ENCODE measurements at regions not wholly inside any gene's neighbourhood (a gene's known extent, or its start where the extent isn't known, plus 50 kb on each side); places are given as distances from the start of the nearest gene placed in this dataset.
"Not testable (repeated sequence)": the region's sequence is repeated elsewhere in the genome, so short reads cannot be mapped to it uniquely, and the experiment has no call there.

DNA sequence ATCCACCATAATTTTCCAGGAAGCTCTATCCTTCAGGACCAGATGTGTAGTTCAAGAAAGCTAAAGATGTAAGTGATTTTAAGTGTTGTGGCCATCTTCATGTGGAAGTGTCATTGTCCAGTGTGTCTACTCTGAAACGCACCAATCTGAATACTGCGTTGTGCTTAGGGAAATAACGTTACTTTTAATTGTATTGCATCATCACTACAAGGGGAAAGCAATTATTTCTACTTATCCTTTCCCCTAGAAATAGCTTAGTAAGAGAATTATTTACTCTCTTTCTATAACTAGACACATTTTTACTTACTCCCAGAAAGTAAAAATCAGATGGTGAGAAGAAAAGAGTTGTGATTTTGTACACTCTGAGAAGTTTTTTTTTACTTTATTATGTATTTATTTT lies 102.4 kb upstream of the DLGAP1 start:
- FAIRE-seq: no peak
- no peak for DNase-seq (ENCODE audit: insufficient read length, low spot score)

DNA sequence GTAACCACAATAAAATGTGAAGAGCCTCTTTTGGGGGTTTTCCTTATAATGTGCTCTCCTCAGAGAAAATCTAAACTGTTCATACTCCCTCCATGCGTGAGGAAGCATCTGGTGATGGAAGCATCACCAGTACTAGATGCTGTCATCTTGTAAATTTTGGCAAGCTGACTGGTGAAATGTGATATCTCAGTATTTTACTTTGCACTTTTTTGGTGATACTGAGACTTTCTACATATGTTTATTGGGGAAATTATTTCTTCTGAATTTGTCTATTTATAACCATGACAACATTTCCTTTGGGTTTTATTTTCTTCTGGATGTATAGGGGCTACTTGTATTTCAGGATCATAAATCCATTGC lies 95.9 kb upstream of the DLGAP1 start:
- FAIRE-seq (no peak), DNase-seq (ENCODE audit: insufficient read length, low spot score) (no peak)

DNA sequence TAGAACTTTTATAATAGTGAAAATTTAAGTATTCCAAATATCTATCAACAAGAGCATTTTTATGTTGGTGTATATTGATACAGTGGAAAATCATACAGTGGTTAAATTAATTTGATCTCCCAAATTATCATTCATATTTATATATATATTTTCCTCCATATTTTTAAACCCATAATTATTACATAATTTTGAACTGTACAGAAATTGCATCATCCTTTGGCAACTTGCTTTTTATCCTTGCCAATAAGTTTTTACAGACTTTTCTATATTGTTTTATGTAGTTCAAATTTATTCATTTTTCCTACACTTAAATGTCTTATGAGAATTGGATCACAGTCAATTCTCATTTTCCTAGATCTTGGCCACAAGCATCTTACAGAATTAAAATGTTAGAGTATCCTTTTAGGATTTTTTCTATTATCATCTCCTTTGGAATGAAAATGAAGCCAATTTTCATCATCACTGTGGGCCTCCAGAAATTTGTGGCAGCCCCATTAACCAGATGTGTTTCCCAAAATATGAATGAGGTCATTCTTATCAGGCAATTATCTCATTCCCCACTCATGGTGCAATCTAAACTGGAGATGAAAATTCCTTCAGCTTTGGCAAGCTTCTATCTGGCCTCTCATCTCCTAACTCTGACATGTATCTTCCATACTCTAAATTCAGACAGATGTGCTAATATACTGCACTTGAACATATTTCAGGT lies 94.2 kb upstream of the DLGAP1 start:
- FAIRE-seq (no peak), DNase-seq (ENCODE audit: insufficient read length, low spot score) (no peak)

DNA sequence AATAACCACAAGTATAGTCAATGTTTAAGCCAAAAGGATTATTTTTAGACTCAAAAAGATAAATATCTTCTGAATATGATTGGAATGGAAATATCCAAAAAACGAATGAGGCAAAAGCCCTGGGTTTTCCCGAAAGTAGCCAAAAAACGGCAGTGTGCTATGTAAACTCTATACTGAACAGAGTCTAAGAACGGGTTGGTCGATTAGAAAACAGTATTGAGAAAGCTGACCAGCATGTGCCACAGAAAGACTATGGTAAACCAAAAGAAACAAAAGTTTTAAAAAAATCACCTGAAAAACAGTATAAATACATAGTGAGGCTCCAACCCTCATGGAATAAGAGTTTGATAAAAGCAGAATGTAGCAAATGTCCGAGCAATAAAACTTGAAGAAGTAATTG lies 92.0 kb upstream of the DLGAP1 start:
- FAIRE-seq (no peak), DNase-seq (ENCODE audit: insufficient read length, low spot score) (no peak)

DNA sequence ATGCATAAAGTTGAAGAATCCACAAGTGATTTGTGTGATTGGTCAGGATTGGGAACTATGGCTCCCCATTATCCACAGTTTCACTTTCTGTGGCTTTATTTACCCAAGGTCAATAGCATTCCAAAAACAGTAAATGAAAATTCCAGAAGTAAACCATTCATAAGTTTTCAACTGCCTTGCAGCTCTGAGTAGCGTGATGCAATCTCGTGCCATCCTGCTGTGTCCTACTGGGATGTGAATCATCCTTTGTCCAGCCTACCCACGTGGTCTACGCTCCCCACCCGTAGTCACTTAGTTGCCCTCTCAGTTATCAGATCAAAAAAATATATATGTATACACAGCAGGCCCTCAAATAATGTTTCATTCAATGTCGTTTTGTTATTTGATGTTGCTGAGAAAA lies 89.0 kb upstream of the DLGAP1 start:
- DNase-seq (ENCODE audit: insufficient read length, low spot score) (no peak), FAIRE-seq (no peak)

DNA sequence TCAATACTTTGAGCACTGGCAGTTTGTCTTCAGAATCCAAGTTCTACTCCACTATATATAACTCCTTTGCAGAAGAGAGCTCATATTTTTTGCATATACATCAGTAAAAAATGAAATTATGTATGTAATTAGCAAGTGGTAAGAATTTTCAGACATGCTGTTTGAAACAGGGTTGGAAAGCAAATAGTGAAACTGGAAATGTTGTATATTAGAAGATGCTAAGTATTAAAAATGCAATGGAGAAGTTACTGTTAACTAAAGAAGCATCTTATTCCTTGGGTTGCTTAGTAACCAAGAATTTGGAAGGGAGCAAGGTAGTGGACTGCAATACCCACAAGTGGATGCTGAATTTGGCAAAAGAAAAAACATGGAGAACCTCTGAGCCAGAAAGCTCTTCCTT lies 88.6 kb upstream of the DLGAP1 start:
- DNase-seq (ENCODE audit: insufficient read length, low spot score) (no peak), FAIRE-seq (no peak)

DNA sequence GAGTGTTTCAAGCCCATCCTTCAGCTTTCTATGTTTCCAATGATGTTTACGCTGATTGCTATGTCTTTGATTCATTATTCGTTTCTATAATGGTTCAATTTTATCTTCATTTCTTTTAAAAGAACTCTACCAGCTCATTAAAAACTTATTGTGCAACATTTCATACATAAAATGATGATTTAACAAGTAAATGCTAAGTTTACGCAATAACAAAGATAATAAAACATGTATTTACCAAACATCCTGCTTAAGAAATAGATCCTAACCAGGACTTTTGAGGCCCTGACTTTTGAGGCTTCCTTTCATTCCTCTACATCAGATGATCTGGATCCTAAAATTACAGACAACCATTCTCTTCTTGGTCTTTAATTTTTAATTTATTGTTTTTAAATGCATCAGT lies 86.5 kb upstream of the DLGAP1 start:
- FAIRE-seq: no peak
- no peak for DNase-seq (ENCODE audit: insufficient read length, low spot score)

DNA sequence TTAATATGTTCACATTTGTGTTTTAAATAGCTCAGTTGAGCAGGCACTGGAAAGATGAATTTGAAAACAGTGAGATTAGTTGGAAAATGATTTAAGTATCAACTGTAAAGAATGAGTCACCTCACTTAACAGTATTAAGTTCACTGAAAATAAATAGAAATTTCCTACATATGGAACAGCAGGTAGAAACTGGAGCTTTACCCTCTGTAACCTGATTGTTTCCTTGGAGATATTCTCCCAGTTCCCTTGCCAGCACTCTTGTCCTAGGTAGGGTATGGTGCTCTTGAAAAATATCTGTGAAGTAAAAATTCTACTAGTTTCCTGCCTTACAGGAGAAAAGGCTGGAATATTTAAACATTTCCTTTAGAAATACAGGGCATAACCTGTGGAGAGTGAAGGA lies 81.3 kb upstream of the DLGAP1 start:
- no peak for FAIRE-seq
- DNase-seq (ENCODE audit: insufficient read length, low spot score): no peak

DNA sequence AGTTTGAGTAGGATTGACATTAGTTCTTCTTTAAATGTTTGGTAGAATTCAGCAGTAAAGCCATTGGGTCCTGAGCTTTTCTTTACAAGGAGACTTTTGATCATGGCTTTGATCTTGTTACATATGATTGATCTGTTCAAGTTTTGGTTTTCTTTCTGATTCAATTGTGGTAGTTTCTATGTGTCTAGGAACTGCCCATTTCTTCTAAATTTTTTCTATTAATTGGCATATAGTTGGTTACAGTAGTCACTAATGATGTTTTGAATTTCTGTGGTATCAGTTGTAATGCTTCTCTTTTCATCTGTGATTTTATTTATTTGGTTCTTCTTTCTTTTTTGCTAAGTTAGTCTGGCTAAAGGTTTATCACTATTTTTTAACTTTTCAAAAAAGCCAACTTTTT lies 73.3 kb upstream of the DLGAP1 start:
- FAIRE-seq: no peak
- DNase-seq (ENCODE audit: insufficient read length, low spot score): no peak

DNA sequence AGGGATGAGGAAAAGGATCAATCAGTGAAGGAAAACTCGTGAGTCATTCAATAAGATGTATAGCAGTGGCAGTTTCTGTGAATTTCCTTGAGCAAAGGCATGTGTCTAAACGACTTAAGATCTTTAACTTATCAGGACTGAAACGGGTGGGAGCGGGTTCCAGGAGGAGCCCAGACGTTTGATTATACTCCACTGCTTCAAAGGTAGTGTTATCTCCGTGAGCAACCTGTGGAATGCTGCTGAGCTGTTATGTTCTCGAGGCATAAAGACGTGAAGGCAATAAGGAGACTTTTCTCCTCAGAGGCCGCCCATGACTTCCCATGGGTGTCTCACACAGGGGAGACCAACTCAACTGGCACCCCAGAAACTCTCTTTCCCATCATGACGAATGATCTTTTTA lies 72.7 kb upstream of the DLGAP1 start:
- FAIRE-seq; DNase-seq (ENCODE audit: insufficient read length, low spot score): not testable (repeated sequence)

DNA sequence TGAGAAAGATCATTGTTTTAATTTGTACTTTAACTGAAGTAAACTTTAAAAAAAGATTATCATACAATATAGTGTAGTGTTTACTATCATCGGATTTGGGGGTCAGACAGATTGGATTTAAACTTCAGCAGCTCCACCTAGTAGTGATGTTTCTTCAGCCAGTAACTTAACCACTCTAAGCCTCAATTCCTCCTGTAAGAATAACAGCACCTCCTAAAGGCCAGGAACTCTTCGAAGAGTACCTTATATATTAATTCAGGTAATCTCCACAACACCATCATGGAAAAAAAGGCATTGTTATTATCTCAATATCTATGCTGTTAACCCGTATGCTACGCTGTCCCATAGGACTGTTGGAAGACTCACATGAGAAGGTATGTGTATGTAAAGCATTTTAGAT lies 69.0 kb upstream of the DLGAP1 start:
- DNase-seq (ENCODE audit: insufficient read length, low spot score) (no peak), FAIRE-seq (no peak)

DNA sequence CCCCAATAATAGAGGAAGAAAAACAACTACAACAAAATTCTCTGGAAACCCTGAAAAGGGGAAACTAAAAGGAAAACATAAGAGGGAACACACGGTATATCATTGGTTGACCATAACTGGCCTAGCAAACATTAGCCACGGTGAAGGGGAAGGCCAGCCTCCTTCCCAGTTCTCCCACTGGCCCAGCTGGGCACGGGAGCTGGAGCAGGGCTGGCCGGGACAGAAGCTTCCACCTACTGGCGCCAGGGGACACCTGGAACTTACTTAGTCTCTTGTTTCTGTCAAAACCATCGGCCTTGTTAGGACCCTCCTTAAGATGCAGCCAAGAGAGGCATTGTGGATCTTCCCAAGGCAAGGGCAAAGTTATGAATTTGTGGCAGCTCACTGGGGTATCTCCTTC lies 56.1 kb upstream of the DLGAP1 start:
- DNase-seq (ENCODE audit: insufficient read length, low spot score): no peak
- FAIRE-seq: no peak

DNA sequence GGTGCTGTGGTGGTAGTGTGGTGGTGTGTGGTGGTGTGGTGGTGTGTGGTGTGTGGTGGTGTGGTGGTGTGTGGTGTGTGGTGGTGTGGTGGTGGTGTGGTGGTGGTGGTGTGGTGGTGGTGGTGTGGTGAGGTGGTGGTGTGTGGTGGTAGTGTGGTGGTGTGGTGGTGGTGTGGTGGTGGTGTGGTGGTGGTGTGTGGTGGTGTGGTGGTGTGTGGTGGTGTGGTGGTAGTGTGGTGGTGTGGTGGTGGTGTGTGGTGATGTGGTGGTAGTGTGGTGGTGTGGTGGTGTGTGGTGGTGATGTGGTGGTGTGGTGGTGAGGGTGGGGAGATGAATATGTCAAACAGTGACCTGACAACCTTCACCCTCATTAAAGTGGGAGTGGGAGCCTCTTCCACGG lies 55.6 kb upstream of the DLGAP1 start:
- no peak for DNase-seq (ENCODE audit: insufficient read length, low spot score)
- FAIRE-seq: peak; percentile 100

DNA sequence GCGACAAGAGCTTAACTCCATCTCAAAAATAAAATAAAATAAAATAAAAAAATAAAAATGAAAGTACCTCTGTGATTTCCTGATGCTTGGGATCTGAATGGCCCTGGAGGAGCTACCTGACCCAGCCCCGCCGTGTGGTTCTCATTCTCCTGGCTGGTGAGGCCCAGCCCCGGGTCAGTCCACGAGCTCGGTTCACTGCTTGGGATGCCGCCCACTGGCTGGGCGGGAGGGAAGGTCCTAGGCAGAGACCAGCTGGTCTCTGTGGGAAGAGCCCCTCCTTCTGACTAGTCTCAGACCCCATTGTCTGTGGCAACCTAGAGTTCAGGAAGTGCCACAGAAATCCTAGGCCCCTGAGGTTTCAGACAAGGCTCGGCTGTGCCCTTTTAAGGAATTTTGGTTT lies 55.1 kb upstream of the DLGAP1 start:
- FAIRE-seq (no peak), DNase-seq (ENCODE audit: insufficient read length, low spot score) (no peak)
